ENCODE measurements at regions not wholly inside any gene's neighbourhood (a gene's known extent, or its start where the extent isn't known, plus 50 kb on each side); places are given as distances from the start of the nearest gene placed in this dataset.
A peak's percentile ranks its signal among the peaks of the same experiment; 100 is the strongest.

DNA sequence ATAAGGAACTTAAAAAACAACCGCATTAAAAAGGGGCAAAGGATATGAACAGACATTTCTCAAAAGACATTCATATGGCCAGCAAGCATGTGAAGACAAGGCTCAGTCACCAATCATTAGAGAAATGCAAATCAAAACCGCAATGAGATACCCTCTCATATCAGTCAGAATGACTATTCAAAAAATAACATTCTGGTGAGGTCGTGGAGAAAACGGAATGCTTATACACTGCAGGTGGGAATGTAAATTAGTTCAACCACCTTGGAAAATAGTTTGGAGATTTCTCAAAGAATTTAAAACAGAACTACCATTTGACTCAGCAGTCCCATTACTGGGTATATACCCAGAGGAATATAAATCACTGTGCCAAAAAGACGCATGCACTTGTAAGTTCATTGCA lies 496.6 kb upstream of the SGO1 start:
- H3K4me3 ChIP-seq = no peak overlapping the region
- peaks cover 0 to 3% (median 0%) of the 10 kb centered on the region in 4 donors for H3K9me3 ChIP-seq
- H3K27me3 ChIP-seq = no peaks in the 10 kb centered on the region
- no peak for TF ChIP-seq POLR2A (IDR thresholded peaks at IDR 0.05)
- TF ChIP-seq, protein P1, sequence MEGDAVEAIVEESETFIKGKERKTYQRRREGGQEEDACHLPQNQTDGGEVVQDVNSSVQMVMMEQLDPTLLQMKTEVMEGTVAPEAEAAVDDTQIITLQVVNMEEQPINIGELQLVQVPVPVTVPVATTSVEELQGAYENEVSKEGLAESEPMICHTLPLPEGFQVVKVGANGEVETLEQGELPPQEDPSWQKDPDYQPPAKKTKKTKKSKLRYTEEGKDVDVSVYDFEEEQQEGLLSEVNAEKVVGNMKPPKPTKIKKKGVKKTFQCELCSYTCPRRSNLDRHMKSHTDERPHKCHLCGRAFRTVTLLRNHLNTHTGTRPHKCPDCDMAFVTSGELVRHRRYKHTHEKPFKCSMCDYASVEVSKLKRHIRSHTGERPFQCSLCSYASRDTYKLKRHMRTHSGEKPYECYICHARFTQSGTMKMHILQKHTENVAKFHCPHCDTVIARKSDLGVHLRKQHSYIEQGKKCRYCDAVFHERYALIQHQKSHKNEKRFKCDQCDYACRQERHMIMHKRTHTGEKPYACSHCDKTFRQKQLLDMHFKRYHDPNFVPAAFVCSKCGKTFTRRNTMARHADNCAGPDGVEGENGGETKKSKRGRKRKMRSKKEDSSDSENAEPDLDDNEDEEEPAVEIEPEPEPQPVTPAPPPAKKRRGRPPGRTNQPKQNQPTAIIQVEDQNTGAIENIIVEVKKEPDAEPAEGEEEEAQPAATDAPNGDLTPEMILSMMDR (IDR thresholded peaks at IDR 0.05) = no peak
- H3K27ac ChIP-seq = no peak overlapping the region
- H3K4me1 ChIP-seq = no peaks in the 10 kb centered on the region
- 73 to 89% (median 83%) methylated on average over 5 of the region's 5 CpGs for WGBS, 5 donors
- DNase-seq = no peak
- intact Hi-C loops (cut with DNase I; ENCODE audit: low total_unique reads) = no loop called here
- no peaks in the 10 kb centered on the region for H3K36me3 ChIP-seq

GRCh38 chr3:20680990-20681628 lies 495.1 kb upstream of the SGO1 start:
- no peak overlapping the region for H3K4me3 ChIP-seq
- 76 to 92% (median 82%) methylated on average over 1 of the region's 1 CpG for WGBS, 5 donors
- H3K9me3 ChIP-seq = peaks cover 0 to under 1% (median 0%) of the 10 kb centered on the region in 4 donors
- H3K27ac ChIP-seq = no peak overlapping the region
- H3K36me3 ChIP-seq = no peaks in the 10 kb centered on the region
- TF ChIP-seq POLR2A (IDR thresholded peaks at IDR 0.05) (no peak), EP300 (IDR thresholded peaks at IDR 0.05) (no peak), POLR2AphosphoS5 (IDR thresholded peaks at IDR 0.05) (no peak)
- TF ChIP-seq, protein P1 (IDR thresholded peaks at IDR 0.05) = no peak
- no peak for DNase-seq
- intact Hi-C loops (cut with DNase I; ENCODE audit: low total_unique reads) = no loop called here
- no peaks in the 10 kb centered on the region for H3K27me3 ChIP-seq
- no peaks in the 10 kb centered on the region for H3K4me1 ChIP-seq

DNA sequence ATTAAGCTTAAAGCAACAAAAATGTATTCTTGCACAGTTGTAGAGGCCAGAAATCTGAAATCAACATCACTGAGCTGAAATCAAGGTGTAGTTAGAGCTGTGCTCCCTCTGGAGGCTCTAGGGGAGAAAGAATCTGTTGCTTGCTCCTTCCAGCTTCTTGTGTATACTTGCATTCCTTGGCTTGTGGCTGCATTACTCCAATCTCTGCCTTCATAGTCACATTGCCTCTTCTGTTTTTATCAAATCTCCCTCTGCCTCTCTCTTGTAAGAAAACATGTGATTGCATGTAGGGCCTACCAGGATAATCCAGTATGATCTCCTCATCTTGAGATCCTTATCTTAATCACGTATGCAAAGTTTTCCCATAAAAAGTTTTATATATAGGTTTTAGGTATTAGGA lies 487.9 kb upstream of the SGO1 start:
- Histone ChIP-seq H3K27ac (no peak overlapping the region), H3K36me3 (no peaks in the 10 kb centered on the region), H3K27me3 (no peaks in the 10 kb centered on the region), H3K4me1 (peaks cover 0 to 6% (median 2%) of the 10 kb centered on the region in 4 donors), H3K9me3 (peaks cover 0 to 14% (median 0%) of the 10 kb centered on the region in 4 donors), H3K4me3 (no peak overlapping the region)
- TF ChIP-seq, protein P1 (IDR thresholded peaks at IDR 0.05) = no peak
- TF ChIP-seq POLR2AphosphoS5 (IDR thresholded peaks at IDR 0.05) = no peak
- DNase-seq = no peak
- WGBS, 5 donors = 77 to 100% (median 89%) methylated on average over 1 of the region's 1 CpG
- intact Hi-C loops (cut with DNase I; ENCODE audit: low total_unique reads) = no loop called here

DNA sequence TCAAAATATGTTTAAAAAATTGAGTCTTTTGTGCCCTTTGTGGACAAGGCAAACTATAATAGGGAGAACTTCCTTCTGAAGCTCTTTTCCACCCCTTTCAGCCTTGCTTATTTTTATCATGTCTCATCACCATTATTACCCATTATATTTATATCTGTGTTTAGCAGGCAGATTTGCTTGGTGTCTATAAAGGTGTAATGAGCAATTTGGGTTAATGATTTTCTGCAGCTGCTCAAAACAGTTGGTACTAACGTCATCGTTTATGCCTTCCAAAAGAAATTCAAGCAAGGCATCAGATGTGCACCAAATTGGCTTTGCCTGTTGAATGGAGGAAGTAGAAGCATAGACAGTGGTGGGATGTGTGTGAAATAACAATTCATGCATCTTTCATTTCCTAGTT lies 483.7 kb upstream of the SGO1 start:
- WGBS, 5 donors = 64 to 88% (median 72%) methylated on average over 2 of the region's 2 CpGs
- H3K27ac ChIP-seq = no peak overlapping the region

More for the DNA sequence above, 483.7 kb upstream of the SGO1 start:
- intact Hi-C loops (cut with DNase I; ENCODE audit: low total_unique reads) = no loop called here
- Histone ChIP-seq H3K4me1 (peaks cover 0 to 11% (median 2%) of the 10 kb centered on the region in 4 donors), H3K9me3 (peaks cover 0 to 4% (median 0%) of the 10 kb centered on the region in 4 donors), H3K4me3 (no peak overlapping the region), H3K36me3 (no peaks in the 10 kb centered on the region), H3K27me3 (no peaks in the 10 kb centered on the region)
- TF ChIP-seq POLR2AphosphoS5 (IDR thresholded peaks at IDR 0.05) = no peak
- TF ChIP-seq, protein P1 (IDR thresholded peaks at IDR 0.05) = no peak
- TF ChIP-seq EP300 (IDR thresholded peaks at IDR 0.05) = no peak
- peak in 1 of 2 donors; percentile 12 for DNase-seq
